ENCODE measurements at regions not wholly inside any gene's neighbourhood (a gene's known extent, or its start where the extent isn't known, plus 50 kb on each side); places are given as distances from the start of the nearest gene placed in this dataset.
A peak's percentile ranks its signal among the peaks of the same experiment; 100 is the strongest.

DNA sequence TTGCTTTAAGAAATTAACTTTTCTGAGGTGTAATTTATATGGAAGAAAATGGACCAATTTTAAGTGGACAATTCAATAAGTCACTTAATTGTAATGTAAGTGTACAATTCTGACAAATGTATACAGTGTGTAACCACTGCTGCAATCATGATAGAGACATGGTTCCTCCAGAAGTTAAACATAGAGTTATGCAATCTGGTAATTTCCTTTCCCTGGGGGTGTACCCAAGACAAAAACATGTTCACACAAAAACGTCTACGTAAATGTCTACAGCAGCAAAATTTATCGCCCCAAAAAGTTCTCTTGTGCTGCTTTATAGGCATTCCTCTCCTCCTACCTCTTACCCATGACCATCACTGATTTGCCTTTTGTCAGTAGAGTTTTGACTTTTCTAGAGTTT lies 141.5 kb downstream of the AQP4 start:
- H3K4me3 Mint-ChIP-seq: no peak overlapping the region
- H3K36me3 Mint-ChIP-seq (ENCODE audit: low read depth): no peaks in the 10 kb centered on the region
- H3K27me3 Mint-ChIP-seq (ENCODE audit: low read depth): peaks cover 9% of the 10 kb centered on the region
- H3K27ac Mint-ChIP-seq: no peak overlapping the region
- H3K9me3 Mint-ChIP-seq: no peaks in the 10 kb centered on the region
- no peaks in the 10 kb centered on the region for H3K4me1 Mint-ChIP-seq (ENCODE audit: low read depth)

DNA sequence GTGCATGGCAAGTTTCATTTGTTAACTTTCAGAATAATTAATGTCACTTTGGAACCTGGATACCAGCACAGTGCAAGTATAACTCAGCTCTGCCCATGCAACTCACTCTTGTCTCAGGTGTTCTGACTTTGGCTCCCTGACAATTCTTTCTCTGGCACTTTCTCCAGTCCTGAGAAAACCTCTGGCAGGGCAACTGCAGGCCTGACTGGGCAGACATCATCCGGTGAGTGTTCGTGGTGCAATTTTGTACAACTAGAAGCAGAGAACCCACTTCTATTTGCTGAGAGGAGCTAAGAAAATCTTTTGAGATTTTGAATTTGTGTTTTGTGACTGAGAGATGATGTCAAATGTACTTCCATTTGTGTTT lies 143.0 kb downstream of the AQP4 start:
- Mint-ChIP-seq H3K27me3 (ENCODE audit: low read depth) (peaks cover 10% of the 10 kb centered on the region), H3K27ac (no peak overlapping the region), H3K9me3 (no peaks in the 10 kb centered on the region), H3K4me1 (ENCODE audit: low read depth) (no peaks in the 10 kb centered on the region), H3K4me3 (no peak overlapping the region), H3K36me3 (ENCODE audit: low read depth) (no peaks in the 10 kb centered on the region)

DNA sequence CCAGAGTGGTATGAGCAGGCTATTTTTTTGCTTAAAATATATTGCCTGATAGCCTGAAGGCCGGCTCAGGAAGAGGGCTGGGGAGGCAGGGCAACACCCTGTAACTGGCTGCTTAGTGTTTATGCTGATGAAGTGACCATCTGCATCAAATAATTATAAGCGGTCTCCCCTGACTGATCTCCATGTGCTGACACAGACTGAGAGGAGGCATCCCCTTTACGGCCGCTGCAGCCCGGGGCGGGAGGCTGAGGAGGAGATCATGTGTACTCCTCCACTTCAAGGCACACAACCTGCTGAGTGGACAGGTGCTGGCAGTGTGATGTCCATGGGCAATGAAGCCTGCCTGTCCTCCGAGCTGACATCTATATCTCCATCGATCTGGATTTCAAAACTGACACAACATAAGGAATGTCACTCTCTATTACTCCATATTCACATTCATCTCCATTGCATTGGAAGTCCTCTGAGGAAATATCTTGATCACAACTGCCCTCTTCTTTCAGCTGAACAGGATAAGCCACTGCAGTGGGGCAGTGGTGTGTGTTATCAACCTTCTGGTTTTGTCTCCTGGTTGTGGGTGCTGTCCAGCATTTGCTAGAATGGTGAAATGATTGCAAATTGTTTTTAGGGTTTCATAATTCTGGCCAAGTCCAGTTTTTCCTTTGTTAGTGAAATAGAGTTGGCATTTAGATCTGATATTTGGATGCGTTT lies 143.5 kb downstream of the AQP4 start:
- no peak overlapping the region for H3K4me3 Mint-ChIP-seq
- H3K36me3 Mint-ChIP-seq (ENCODE audit: low read depth): no peaks in the 10 kb centered on the region
- peaks cover 10% of the 10 kb centered on the region for H3K27me3 Mint-ChIP-seq (ENCODE audit: low read depth)
- H3K4me1 Mint-ChIP-seq (ENCODE audit: low read depth): no peaks in the 10 kb centered on the region
- H3K9me3 Mint-ChIP-seq: no peaks in the 10 kb centered on the region
- no peak overlapping the region for H3K27ac Mint-ChIP-seq

DNA sequence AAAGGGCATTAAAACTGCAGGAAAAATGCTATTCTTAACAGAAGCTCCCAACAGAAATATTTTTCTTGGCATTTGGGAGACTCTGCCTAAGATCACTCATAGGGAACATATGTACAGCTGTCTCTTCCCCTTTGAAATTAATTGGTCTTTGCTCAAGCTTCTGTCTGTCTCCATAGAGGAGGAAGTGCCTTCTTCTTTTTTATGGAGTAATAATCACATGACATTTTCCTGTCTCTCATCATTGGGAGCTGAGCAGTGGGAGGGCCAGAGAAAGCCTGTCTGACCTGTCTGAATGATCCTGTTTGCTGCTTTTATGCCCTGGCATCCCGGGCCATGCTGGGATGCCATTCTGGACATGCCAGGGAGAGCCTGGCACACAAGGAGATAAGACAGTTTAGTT lies 145.6 kb downstream of the AQP4 start:
- Mint-ChIP-seq H3K4me1 (ENCODE audit: low read depth) (peaks cover 2% of the 10 kb centered on the region), H3K36me3 (ENCODE audit: low read depth) (no peaks in the 10 kb centered on the region), H3K27me3 (ENCODE audit: low read depth) (peaks cover 6% of the 10 kb centered on the region), H3K9me3 (no peaks in the 10 kb centered on the region), H3K4me3 (no peak overlapping the region), H3K27ac (no peak overlapping the region)

DNA sequence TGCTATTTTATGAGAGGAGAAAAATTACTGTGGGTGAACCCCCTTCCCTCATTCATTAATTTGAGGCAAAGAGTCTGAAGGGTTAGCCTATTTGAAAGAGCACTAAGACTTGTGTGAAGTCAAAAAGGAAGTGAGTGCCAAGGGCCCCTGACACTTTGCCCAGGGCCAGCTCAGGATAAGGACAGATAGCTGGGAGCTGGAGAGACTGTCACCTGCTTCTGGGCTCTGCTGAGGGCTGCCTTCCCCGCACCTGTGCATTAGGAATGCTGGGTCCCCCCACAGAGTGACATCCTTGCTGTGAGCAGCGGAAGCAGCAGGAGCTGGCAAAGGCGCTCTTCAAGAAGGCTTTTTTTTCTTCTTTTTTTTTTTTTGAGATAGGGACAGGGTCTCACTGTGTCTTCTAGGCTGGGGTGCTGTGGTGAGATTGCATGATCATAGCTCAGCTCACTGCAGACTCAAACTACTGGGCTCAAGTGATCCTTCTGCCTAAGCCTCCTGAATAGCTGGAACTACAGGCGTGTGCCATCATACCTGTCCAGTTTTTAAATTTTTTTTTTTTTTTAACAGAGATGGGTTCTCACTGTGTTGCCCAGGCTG lies 148.3 kb downstream of the AQP4 start:
- no peaks in the 10 kb centered on the region for H3K9me3 Mint-ChIP-seq
- peaks cover 9% of the 10 kb centered on the region for H3K27me3 Mint-ChIP-seq (ENCODE audit: low read depth)
- no peaks in the 10 kb centered on the region for H3K36me3 Mint-ChIP-seq (ENCODE audit: low read depth)
- no peak overlapping the region for H3K27ac Mint-ChIP-seq
- H3K4me3 Mint-ChIP-seq: no peak overlapping the region
- peaks cover 10% of the 10 kb centered on the region for H3K4me1 Mint-ChIP-seq (ENCODE audit: low read depth)

DNA sequence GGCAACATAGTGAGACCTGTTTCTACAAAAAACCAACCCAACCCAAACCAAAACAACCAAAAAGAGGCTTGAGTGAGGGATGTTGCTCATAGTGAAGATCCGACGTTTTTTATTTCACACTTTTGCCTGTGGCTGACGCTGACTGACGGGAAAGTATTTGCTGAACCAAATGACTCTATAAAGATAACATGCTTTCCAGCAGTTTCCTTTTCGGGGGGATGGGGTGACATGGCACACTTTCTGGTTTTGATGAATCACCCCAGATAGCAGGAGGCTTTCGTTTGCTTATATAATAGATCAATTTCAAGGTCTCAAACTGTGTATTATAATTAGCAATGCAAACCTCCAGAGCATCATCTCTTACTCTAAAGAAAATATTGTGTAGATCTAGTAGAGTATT lies 150.8 kb downstream of the AQP4 start:
- Mint-ChIP-seq H3K27me3 (ENCODE audit: low read depth) (peaks cover 9% of the 10 kb centered on the region), H3K4me1 (ENCODE audit: low read depth) (peaks cover 17% of the 10 kb centered on the region), H3K27ac (no peak overlapping the region), H3K4me3 (no peak overlapping the region), H3K9me3 (no peaks in the 10 kb centered on the region), H3K36me3 (ENCODE audit: low read depth) (no peaks in the 10 kb centered on the region)

DNA sequence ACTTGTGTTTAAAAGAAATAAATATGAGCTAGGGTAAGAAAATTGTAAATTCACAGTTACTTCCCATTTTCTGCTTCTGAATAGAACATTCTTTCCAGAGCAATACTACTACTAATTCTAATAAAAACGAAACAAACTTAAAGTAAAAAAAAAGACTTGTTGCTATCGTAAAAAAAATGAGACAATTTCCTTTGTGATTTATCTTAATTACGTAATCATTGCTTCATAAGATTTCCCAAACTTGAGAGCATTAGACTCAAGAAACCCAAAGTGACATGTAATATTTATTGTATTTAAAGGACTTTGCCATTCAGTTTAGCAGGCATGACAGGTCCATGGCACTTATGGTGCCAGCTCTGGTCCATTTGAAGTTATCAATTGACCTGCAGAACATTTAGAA lies 153.8 kb downstream of the AQP4 start:
- H3K9me3 Mint-ChIP-seq: no peaks in the 10 kb centered on the region
- peaks cover 18% of the 10 kb centered on the region for H3K27me3 Mint-ChIP-seq (ENCODE audit: low read depth)
- no peaks in the 10 kb centered on the region for H3K36me3 Mint-ChIP-seq (ENCODE audit: low read depth)
- H3K4me3 Mint-ChIP-seq: no peak overlapping the region
- H3K4me1 Mint-ChIP-seq (ENCODE audit: low read depth): peaks cover 20% of the 10 kb centered on the region
- H3K27ac Mint-ChIP-seq: no peak overlapping the region

DNA sequence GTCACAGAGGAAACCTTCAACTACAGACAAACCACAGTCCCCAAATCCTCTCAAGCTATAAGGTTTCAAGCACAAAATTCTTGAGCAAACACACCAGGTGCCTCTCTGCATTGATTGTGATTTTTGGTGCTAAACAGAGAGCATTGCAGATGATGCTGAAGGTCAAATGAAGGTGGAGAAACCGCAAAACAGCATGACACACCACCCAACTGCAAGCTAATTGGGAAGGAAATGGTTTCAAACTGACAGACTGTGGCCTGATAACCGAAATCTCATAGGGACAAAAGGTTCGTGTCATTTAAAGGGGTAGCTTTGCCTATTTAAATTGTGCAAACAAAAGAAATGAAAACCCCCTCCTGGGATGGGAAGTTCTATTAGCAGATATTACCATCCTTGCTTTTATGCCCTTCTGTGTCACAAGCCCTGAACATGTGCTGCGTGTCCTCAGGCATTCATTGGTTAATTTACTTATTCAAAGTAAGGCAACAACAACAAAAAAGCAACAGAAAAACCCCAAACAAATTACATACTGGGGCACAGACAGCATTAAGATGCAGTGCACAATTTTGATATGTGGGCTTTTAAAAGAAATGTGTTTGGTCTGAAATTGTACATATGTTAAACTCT lies 154.9 kb downstream of the AQP4 start:
- Mint-ChIP-seq H3K4me3 (no peak overlapping the region), H3K9me3 (no peaks in the 10 kb centered on the region), H3K27me3 (ENCODE audit: low read depth) (peaks cover 24% of the 10 kb centered on the region), H3K4me1 (ENCODE audit: low read depth) (peaks cover 20% of the 10 kb centered on the region), H3K27ac (peak overlapping the region; percentile 1), H3K36me3 (ENCODE audit: low read depth) (no peaks in the 10 kb centered on the region)

DNA sequence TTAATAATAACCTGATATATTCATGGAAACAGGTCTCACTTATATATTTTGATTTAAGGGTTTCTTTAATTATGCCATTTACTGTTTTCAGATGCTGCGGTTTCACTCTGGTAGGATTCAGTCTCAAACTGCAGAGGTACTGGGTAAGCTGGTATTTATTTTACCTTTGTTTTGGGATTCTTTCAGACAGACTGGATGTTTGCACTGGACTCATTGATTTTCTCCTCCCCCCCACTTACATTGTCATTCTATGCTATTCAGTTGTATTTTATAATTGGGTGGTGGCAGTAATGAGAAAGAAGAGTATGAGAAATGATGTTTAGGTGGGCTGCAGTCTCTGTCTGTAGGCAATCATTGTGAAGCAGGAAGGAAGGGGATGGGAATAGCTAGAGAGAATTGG lies 155.6 kb downstream of the AQP4 start:
- H3K9me3 Mint-ChIP-seq: no peaks in the 10 kb centered on the region
- H3K4me1 Mint-ChIP-seq (ENCODE audit: low read depth): peaks cover 18% of the 10 kb centered on the region
- H3K4me3 Mint-ChIP-seq: no peak overlapping the region
- H3K27me3 Mint-ChIP-seq (ENCODE audit: low read depth): peaks cover 24% of the 10 kb centered on the region
- H3K36me3 Mint-ChIP-seq (ENCODE audit: low read depth): no peaks in the 10 kb centered on the region
- peak overlapping the region; percentile 1 for H3K27ac Mint-ChIP-seq

DNA sequence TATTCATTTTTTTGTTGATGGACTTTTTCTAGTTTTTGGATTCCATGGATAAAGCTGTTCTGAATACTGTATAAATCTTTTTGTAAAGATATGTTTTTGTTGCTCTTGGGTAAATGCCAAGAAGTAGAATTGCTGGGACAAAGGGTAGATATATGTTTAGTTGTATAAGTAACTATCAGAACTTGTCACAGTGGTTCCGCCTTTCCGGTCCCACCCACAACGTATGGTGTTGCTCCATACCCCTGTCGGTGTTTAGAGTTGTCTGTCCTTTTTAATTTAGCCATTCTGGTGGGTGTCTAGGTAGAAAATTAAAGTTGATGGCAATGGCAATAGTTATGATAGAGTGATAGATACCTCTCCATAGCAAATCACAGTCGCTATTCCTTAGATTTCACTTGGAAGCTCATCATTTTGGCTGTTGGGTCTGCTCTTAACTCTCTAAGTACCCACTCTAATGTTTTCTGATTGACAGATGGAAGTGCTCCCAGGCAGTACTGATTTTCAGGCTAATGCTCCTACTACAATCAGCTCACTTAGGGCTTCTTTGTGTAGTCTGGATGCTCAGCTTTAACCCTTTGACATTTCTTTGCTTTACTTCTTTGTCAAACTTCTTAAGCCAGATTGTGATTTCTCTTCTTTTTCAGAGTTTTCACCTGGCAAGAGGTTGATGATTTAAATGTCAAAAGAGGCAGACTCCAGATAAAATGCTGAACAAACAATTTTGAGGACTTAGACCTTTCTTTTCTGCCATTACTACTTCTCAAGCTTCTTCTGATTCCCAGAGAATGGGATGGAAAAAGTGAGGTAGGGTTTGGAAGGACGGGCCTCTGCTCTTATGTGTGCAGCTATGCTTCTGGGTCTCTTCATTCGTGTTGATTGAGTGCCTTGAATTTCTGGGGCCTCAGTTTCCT lies 156.4 kb downstream of the AQP4 start:
- H3K4me1 Mint-ChIP-seq (ENCODE audit: low read depth): peaks cover 12% of the 10 kb centered on the region
- H3K27ac Mint-ChIP-seq: no peak overlapping the region
- H3K4me3 Mint-ChIP-seq: no peak overlapping the region
- no peaks in the 10 kb centered on the region for H3K9me3 Mint-ChIP-seq
- no peaks in the 10 kb centered on the region for H3K36me3 Mint-ChIP-seq (ENCODE audit: low read depth)
- peaks cover 22% of the 10 kb centered on the region for H3K27me3 Mint-ChIP-seq (ENCODE audit: low read depth)

DNA sequence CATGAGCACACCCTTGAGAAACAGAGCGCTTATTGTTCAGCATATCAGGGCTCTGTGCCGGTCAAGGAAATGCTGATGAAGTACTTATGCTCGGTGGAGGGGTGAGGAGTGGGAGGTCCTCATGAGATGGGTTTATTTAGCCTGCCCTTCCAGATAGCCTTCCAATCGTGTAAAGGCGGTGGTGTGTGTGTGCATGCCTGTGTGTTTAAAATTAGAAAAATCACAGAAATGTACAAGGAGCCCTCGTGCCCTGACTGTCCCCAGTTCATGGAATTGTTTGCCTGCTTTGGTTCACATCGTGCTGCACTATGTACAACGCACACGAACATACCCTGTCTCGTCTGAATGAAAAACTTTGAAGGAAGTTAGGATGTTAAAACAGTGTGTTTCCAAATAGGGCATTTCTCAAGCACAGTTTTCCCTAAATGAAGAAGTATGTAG lies 158.6 kb downstream of the AQP4 start:
- Mint-ChIP-seq H3K9me3 (no peaks in the 10 kb centered on the region), H3K27ac (no peak overlapping the region), H3K27me3 (ENCODE audit: low read depth) (peaks cover 22% of the 10 kb centered on the region), H3K4me1 (ENCODE audit: low read depth) (peaks cover 10% of the 10 kb centered on the region), H3K36me3 (ENCODE audit: low read depth) (no peaks in the 10 kb centered on the region), H3K4me3 (no peak overlapping the region)

DNA sequence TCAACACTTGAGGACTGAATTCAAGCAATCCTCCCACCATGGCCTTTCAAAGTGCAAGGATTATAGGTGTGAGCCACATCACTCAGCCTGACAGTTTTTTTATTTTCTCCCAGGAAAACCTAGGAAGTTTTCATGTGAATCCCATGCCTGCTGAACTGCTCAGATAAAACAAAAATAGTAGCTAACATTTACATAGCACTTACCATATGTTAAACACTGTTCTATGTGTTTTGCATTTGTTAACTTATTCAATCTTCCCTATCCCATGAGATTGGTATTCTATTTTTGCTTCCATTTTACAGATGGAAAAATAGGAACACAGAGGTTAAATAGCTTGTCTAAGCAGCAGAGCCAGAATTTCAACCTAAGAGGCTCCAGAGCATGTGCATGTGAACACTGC lies 157.4 kb upstream of the KCTD1 start:
- Mint-ChIP-seq H3K4me3 (no peak overlapping the region), H3K4me1 (ENCODE audit: low read depth) (peaks cover 10% of the 10 kb centered on the region), H3K27ac (no peak overlapping the region), H3K27me3 (ENCODE audit: low read depth) (peaks cover 22% of the 10 kb centered on the region), H3K9me3 (no peaks in the 10 kb centered on the region), H3K36me3 (ENCODE audit: low read depth) (no peaks in the 10 kb centered on the region)

DNA sequence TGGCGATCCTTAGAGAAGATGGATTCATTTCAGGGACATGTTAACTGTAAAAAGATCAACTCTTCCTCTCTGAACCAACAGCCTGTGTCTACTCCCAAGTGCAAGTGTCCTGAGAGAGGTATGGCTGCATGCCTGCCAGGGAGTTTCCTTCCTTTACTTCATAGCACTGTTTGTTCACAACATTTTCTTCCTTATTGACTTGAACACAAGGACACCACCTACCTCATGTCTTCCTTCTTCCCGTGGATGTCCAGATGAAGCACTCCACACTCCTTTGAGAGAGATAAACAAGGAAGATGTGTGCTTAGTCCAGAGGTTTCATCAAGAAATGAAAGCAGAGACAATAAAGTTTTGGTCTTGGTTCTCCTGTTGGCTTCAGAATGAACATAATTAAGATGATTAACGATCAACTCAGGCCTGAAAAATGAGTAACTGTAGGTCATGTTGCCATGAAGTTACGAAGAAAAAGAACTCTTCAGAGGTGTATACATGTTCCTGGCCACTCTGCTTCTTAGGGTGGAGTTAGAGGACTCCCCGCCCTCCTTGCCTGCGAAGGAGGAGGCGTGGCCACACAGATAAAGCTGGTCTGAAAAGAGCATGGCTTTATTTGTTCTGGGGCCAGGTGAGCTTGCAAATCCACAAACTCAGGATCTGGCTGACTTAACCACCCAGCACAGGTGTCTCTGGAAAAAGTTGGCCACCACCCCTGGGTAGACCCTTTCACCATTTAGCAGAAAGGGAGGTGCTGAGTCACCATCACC lies 155.0 kb upstream of the KCTD1 start:
- H3K9me3 Mint-ChIP-seq: no peaks in the 10 kb centered on the region
- no peaks in the 10 kb centered on the region for H3K36me3 Mint-ChIP-seq (ENCODE audit: low read depth)
- no peak overlapping the region for H3K4me3 Mint-ChIP-seq
- peaks cover 15% of the 10 kb centered on the region for H3K27me3 Mint-ChIP-seq (ENCODE audit: low read depth)
- H3K27ac Mint-ChIP-seq: no peak overlapping the region
- H3K4me1 Mint-ChIP-seq (ENCODE audit: low read depth): peaks cover 1% of the 10 kb centered on the region

DNA sequence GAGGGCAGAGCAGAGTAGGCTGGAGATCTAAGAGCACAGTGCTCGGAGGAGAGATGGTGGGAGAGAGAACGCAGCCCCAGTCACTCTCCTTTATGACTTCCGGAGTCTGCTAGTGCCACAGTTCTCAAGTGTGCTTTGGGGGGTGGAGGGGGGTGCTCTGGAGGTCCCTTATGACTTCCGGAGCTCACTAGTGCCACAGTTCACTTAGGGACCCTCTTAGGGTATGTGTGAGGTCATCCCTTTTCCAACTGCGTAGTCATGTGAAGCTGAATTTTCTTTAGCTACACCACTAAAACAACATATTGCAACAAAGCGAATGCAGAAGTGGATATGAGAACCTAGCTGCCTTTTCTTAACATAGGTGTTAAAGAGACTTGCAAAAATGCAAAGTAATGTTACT lies 153.7 kb upstream of the KCTD1 start:
- H3K36me3 Mint-ChIP-seq (ENCODE audit: low read depth): no peaks in the 10 kb centered on the region
- no peaks in the 10 kb centered on the region for H3K4me1 Mint-ChIP-seq (ENCODE audit: low read depth)
- H3K4me3 Mint-ChIP-seq: no peak overlapping the region
- H3K9me3 Mint-ChIP-seq: no peaks in the 10 kb centered on the region
- no peak overlapping the region for H3K27ac Mint-ChIP-seq
- peaks cover 9% of the 10 kb centered on the region for H3K27me3 Mint-ChIP-seq (ENCODE audit: low read depth)
